ENCODE measurements at regions not wholly inside any gene's neighbourhood (a gene's known extent, or its start where the extent isn't known, plus 50 kb on each side); places are given as distances from the start of the nearest gene placed in this dataset.

- Histone ChIP-seq H3K9ac (ENCODE audit: low read depth, low read length, poor library complexity, severe bottlenecking) (no peak overlapping the region), H4K20me1 (ENCODE audit: insufficient read depth, low read length, poor library complexity, severe bottlenecking) (no peaks in the 10 kb centered on the region), H3K9me2 (replicated peaks; ENCODE audit: low read depth, low read length) (no peaks in the 10 kb centered on the region), H3K9me3 (ENCODE audit: insufficient read depth, low read depth, low read length) (no peaks in the 10 kb centered on the region), H2AFZ (ENCODE audit: low read length) (no peak overlapping the region), H3K36me3 (ENCODE audit: insufficient read depth, low read length) (no peaks in the 10 kb centered on the region), H3K4me2 (ENCODE audit: low read depth, low read length, poor library complexity, severe bottlenecking) (no peak overlapping the region), H3K4me3 (ENCODE audit: low read length, poor library complexity, severe bottlenecking) (no peak overlapping the region), H3K27me3 (ENCODE audit: insufficient read depth, low read length, poor library complexity, severe bottlenecking) (no peaks in the 10 kb centered on the region), H3F3A (ENCODE audit: low read depth) (no peaks in the 10 kb centered on the region), H3K79me2 (ENCODE audit: insufficient read depth, low read length) (no peaks in the 10 kb centered on the region), H3K4me1 (ENCODE audit: insufficient read depth, low read length, poor library complexity, severe bottlenecking) (no peaks in the 10 kb centered on the region)
- no peak for TF ChIP-seq CTCF (conservative IDR thresholded peaks at IDR 0.05; ENCODE audit: low read length)
- no peak for TF ChIP-seq EZH2phosphoT487 (IDR thresholded peaks at IDR 0.05; ENCODE audit: borderline replicate concordance)
These were observed 75.4 kb upstream of the TRPC4 start for GRCh38 chr13:37944869-37945442.

- no peaks in the 10 kb centered on the region for H3F3A ChIP-seq (ENCODE audit: low read depth)
- H3K4me2 ChIP-seq (ENCODE audit: low read depth, low read length, poor library complexity, severe bottlenecking) = no peak overlapping the region
- no peaks in the 10 kb centered on the region for H3K79me2 ChIP-seq (ENCODE audit: insufficient read depth, low read length)
- no peaks in the 10 kb centered on the region for H4K20me1 ChIP-seq (ENCODE audit: insufficient read depth, low read length, poor library complexity, severe bottlenecking)
- H3K9me2 ChIP-seq (replicated peaks; ENCODE audit: low read depth, low read length) = no peaks in the 10 kb centered on the region
- H3K36me3 ChIP-seq (ENCODE audit: insufficient read depth, low read length) = no peaks in the 10 kb centered on the region
- TF ChIP-seq CTCF (conservative IDR thresholded peaks at IDR 0.05; ENCODE audit: low read length) (no peak), EZH2phosphoT487 (IDR thresholded peaks at IDR 0.05; ENCODE audit: borderline replicate concordance) (no peak)
- H3K4me1 ChIP-seq (ENCODE audit: insufficient read depth, low read length, poor library complexity, severe bottlenecking) = no peaks in the 10 kb centered on the region
- H3K9ac ChIP-seq (ENCODE audit: low read depth, low read length, poor library complexity, severe bottlenecking) = no peak overlapping the region
- H3K4me3 ChIP-seq (ENCODE audit: low read length, poor library complexity, severe bottlenecking) = no peak overlapping the region
- H2AFZ ChIP-seq (ENCODE audit: low read length) = no peak overlapping the region
- H3K9me3 ChIP-seq (ENCODE audit: insufficient read depth, low read depth, low read length) = no peaks in the 10 kb centered on the region
- no peaks in the 10 kb centered on the region for H3K27me3 ChIP-seq (ENCODE audit: insufficient read depth, low read length, poor library complexity, severe bottlenecking)
These were observed 74.7 kb upstream of the TRPC4 start for GRCh38 chr13:37944081-37944868.

- no peaks in the 10 kb centered on the region for H3K9me2 ChIP-seq (replicated peaks; ENCODE audit: low read depth, low read length)
These were observed 73.4 kb upstream of the TRPC4 start for GRCh38 chr13:37942929-37943328.

More at GRCh38 chr13:37942929-37943328, 73.4 kb upstream of the TRPC4 start:
- Histone ChIP-seq H3F3A (ENCODE audit: low read depth) (no peaks in the 10 kb centered on the region), H3K27me3 (ENCODE audit: insufficient read depth, low read length, poor library complexity, severe bottlenecking) (no peaks in the 10 kb centered on the region), H3K79me2 (ENCODE audit: insufficient read depth, low read length) (no peaks in the 10 kb centered on the region), H3K4me1 (ENCODE audit: insufficient read depth, low read length, poor library complexity, severe bottlenecking) (no peaks in the 10 kb centered on the region), H3K9ac (ENCODE audit: low read depth, low read length, poor library complexity, severe bottlenecking) (no peak overlapping the region), H3K4me3 (ENCODE audit: low read length, poor library complexity, severe bottlenecking) (no peak overlapping the region), H3K9me3 (ENCODE audit: insufficient read depth, low read depth, low read length) (no peaks in the 10 kb centered on the region), H3K4me2 (ENCODE audit: low read depth, low read length, poor library complexity, severe bottlenecking) (no peak overlapping the region), H3K36me3 (ENCODE audit: insufficient read depth, low read length) (no peaks in the 10 kb centered on the region), H4K20me1 (ENCODE audit: insufficient read depth, low read length, poor library complexity, severe bottlenecking) (no peaks in the 10 kb centered on the region), H2AFZ (ENCODE audit: low read length) (no peak overlapping the region)
- TF ChIP-seq CTCF (conservative IDR thresholded peaks at IDR 0.05; ENCODE audit: low read length) (no peak), EZH2phosphoT487 (IDR thresholded peaks at IDR 0.05; ENCODE audit: borderline replicate concordance) (no peak)

All from Loucy (cell line).